Hindlimb muscle (tissue), 1 donor: ENCODE measurements at regions not wholly inside any gene's neighbourhood (a gene's known extent, or its start where the extent isn't known, plus 50 kb on each side); places are given as distances from the start of the nearest gene placed in this dataset.
"Not testable (repeated sequence)": the region's sequence is repeated elsewhere in the genome, so short reads cannot be mapped to it uniquely, and the experiment has no call there.

Experiments
- DNase-seq: peaks from one replicate; pipeline ENCODE4 v3.0.0-alpha.2; 2013

GRCh38 chr5:130714200-130714599 is 450.9 kb downstream of the HINT1 start:
- DNase-seq, result no peak

GRCh38 chr5:130712324-130712723 is 452.7 kb downstream of the HINT1 start:
- DNase-seq, result no peak

DNA sequence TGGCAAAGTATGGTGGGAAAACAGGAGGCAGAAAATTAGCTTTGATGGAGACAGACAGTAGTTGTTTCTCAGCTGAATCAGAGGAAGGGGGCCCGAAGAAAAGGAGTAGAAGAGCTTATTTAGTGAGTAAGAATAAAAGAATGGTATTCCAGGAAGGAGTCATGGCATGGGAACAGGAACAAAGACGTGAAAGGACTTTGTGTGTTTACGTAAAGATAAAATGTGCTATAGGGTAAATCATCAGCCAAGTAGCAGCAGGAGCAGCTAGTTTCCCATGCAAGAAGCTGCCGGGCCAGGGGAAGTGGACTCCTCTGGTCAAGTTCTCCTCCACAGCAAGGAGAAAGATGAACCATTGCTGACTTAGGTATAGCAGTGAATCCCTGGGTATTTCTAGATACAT is 454.5 kb downstream of the HINT1 start:
- DNase-seq, result no peak

GRCh38 chr5:130708754-130709153 is 456.3 kb downstream of the HINT1 start:
- DNase-seq, result no peak

GRCh38 chr5:130706696-130707095 is 458.4 kb downstream of the HINT1 start:
- DNase-seq, result no peak

- no peak for DNase-seq
These were observed 459.7 kb downstream of the HINT1 start for GRCh38 chr5:130705368-130705767.

- DNase-seq, result no peak
These were observed 471.5 kb downstream of the HINT1 start for GRCh38 chr5:130693509-130693908.

- peak; percentile 2 for DNase-seq
These were observed 472.3 kb downstream of the HINT1 start for GRCh38 chr5:130692770-130693169.

GRCh38 chr5:130689831-130690230 is 475.2 kb downstream of the HINT1 start:
- DNase-seq, result no peak

DNA sequence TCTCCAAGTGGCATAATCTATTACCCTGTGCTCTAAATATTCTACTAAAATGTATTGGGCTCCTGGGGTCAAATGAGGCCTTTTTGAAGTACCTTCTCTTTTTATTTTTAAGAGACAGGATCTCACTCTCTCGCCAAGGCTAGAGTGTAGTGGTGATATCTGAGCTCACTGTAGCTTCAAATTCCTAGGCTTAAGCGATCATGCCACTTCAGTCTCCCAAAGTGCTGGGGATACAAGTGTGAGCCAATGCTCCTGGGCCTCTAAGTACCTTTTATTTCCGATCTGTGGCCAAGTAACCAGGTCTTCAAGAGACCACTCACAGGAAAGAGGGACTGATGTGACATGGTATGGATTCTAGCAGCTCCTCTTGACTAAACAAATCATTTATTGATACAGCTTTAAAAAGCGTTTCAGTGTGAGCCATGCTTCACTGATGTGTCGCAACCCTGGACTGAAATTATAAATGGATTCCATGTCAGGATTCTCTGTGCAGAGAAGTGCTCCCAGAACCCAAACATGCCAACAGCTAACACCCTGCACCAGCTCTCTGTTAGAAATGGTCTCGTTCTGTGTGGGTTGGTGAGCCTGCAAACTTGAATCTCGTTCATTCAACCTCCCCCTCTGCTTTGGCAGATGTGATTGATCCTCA is 477.8 kb downstream of the HINT1 start:
- DNase-seq, result no peak

DNA sequence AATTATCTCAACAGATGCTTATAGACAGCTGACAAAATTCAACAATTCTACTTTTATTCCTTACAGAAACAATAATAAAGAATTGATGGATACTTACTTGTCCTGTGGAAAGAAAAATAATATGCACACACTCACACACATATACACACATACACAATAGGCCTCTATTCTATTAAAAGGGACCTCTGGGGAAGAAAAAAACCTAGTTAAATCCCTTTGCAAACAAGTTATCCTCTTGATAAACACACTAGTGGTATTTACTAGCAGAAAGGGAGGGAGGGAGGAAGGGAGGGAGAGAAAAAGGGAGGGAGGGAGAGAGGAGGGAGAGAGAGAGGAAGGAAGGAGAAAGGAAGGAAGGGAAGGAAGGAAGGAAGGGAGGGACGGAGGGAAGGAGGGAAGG is 486.4 kb downstream of the HINT1 start:
- no peak for DNase-seq

GRCh38 chr5:130666462-130666861 is 498.6 kb downstream of the HINT1 start:
- DNase-seq, result no peak

- DNase-seq, result no peak
These were observed 512.9 kb downstream of the HINT1 start for GRCh38 chr5:130652176-130652575.

- no peak for DNase-seq
These were observed 513.6 kb downstream of the HINT1 start for GRCh38 chr5:130651440-130651839.

GRCh38 chr5:130643321-130643720 is 521.7 kb downstream of the HINT1 start:
- no peak for DNase-seq

DNA sequence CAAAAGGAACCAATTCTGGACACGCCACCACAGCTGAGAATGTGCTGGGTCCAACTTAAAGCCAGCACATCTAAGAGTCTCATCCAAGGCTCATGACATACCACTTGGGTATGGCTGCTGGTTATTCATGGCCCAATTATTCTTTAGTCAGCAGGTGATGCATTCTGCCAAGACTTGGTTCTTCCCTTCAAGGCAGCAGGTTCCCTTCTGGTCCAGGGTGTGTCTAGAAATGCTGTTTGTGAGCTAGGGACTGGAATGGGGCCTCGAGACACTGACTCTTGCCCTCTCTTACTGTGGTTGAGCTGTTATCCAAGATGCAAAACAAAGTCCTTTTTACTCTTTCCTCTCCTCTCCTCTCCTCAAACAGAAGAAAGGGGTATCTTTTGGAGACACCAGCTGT is 522.6 kb downstream of the HINT1 start:
- no peak for DNase-seq

GRCh38 chr5:130627145-130627544 is 537.9 kb downstream of the HINT1 start:
- no peak for DNase-seq

- DNase-seq, result no peak
These were observed 540.3 kb downstream of the HINT1 start for GRCh38 chr5:130624805-130625204.

DNA sequence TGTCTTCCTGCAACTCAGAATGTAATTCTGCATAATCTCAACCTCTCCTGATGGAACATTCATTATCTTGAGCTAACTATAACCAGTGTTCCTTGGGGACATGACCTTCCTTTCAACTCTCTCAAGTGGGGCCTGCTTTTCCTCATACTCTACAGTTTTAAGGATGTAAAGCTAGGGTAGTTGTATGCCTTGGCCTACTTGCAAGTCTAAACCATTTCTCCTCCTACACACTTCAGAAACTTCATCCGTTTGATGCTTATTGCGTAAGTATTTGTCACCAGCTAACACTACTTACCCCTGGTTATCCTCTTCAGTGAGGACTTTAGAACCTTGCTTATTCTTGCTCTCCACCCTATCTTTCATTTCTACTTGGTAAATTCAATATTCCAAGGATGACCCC is 548.9 kb downstream of the HINT1 start:
- no peak for DNase-seq

GRCh38 chr5:130605234-130605633 is 559.8 kb downstream of the HINT1 start:
- no peak for DNase-seq

GRCh38 chr5:130596647-130597046 is 568.4 kb downstream of the HINT1 start:
- DNase-seq, result not testable (repeated sequence)

DNA sequence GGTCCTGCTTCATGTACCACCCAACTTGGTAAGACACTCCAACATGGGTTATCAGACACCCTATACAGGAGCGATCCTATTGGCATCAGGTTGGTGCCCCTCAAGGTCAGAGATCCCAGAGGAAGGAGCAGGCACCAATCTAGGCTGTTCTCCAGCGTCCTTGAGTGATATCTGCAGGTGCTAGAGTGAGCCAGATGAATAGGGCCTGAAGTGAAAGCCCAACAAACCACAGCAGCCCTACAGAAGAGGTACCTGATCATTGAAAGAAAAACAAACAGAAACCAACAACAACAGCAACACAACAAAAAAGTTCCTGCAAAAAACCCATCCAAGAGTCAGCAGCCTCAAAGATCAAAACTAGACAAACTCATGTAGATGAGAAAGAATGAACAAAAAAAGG is 584.8 kb downstream of the HINT1 start:
- DNase-seq, result no peak

DNA sequence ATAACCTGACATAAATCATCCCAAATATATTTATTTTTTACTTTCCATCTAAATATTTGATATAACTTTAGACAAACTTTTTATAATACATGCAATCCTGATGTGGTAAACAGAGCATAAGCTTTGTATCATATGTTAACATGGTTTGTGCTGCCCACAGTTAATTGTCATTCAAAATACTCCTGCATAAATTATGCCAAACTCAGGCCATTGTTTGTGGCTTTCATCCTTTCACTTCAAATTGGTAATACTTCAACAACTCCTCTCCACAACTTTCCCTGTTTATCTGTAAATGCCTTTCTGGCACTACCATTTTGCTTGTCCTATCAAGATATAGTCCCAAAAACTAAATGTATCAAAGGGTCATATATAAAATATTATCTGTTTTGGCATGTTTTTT is 586.7 kb downstream of the HINT1 start:
- no peak for DNase-seq

- no peak for DNase-seq
These were observed 594.0 kb downstream of the HINT1 start for GRCh38 chr5:130571076-130571475.

- no peak for DNase-seq
These were observed 596.3 kb downstream of the HINT1 start for GRCh38 chr5:130568791-130569190.
